K562 (cell line): ENCODE measurements at regions not wholly inside any gene's neighbourhood (a gene's known extent, or its start where the extent isn't known, plus 50 kb on each side); places are given as distances from the start of the nearest gene placed in this dataset.

Source experiments
- ATAC-seq: fragments of 200-7000 bp; cut with Tn5 transposase; 3 replicates; pipeline ENCODE4 v1.9.1; 2020; ENCODE audit warnings: moderate library complexity
- BruUV-seq: library from RNA; stranded (reverse); fragments of 400-500 nt; replicated peaks from 2 replicates; lab custom pipeline; 2021; lab: Mats Ljungman, UMichigan
- CTCF ChIA-PET: fragments of 300-600 bp; formaldehyde crosslinking; extraction: SDS; loops from one replicate; lab custom pipeline; 2021; ENCODE audit warnings: low intra/inter-chr PET ratio; lab: Yijun Ruan, JAX
- POLR2A ChIA-PET: fragments of 300-600, 350-650 bp; sonication (Branson Sonifier 250); formaldehyde crosslinking; extraction: SDS; loops from one replicate; lab custom pipeline; 2021; ENCODE audit warnings: antibody characterized with exemption, inconsistent platforms; lab: Yijun Ruan, JAX
- DNase-seq, 4 experiments: peaks; one replicate each; pipeline versions ENCODE4 v3.0.0 to v3.0.0-alpha.2; 2011 to 2018; ENCODE audit warnings: low spot score in 3 of 4, mixed read lengths in 3 of 4; ENCODE audit errors: extremely low read depth in 1 of 4
- FAIRE-seq: peaks from 2 replicates; lab custom pipeline; 2011; peaks lifted over from hg19 to GRCh38; lab: Jason Lieb, UNC
- H2AFZ ChIP-seq: 2 replicates; pipeline ENCODE4 v1.6.0; 2011; ENCODE audit warnings: low read depth, low read length, control low read depth, inconsistent platforms
- H3K27ac ChIP-seq: fragments of 200-600 bp; 3 replicates; pipeline ENCODE4 v1.8.0; 2011; ENCODE audit warnings: low read depth, mild to moderate bottlenecking, control low read depth, inconsistent platforms, low read length, moderate library complexity, mixed read lengths; ENCODE audit errors: extremely low read depth
- H3K27me3 ChIP-seq, 2 experiments: fragments of 300-600 bp in 1 of 2; 2 replicates in 1 of 2; 3 replicates in 1 of 2; pipeline versions ENCODE4 v1.6.0 to v1.8.0; 2011; ENCODE audit warnings: inconsistent platforms in 2 of 2, low read length in 2 of 2, mild to moderate bottlenecking in 1 of 2, mixed read lengths in 1 of 2, moderate library complexity in 1 of 2; ENCODE audit not compliant: control insufficient read depth in 2 of 2, insufficient read depth in 2 of 2
- H3K36me3 ChIP-seq: fragments of 300-600 bp; 3 replicates; pipeline ENCODE4 v1.8.0; 2011; ENCODE audit warnings: mild to moderate bottlenecking, low read length, inconsistent platforms; ENCODE audit not compliant: control insufficient read depth, insufficient read depth
- H3K4me1 ChIP-seq, 2 experiments: fragments of 200-600 bp in 1 of 2; replicated peaks in 1 of 2; 2 replicates in 1 of 2; 3 replicates in 1 of 2; pipeline versions ENCODE4 v1.5.1 to v1.8.0; 2011; ENCODE audit warnings: inconsistent platforms in 2 of 2, low read length in 2 of 2, mild to moderate bottlenecking in 1 of 2, mixed read lengths in 1 of 2, moderate library complexity in 1 of 2; ENCODE audit not compliant: control insufficient read depth in 2 of 2, insufficient read depth in 2 of 2
- H3K4me2 ChIP-seq: 2 replicates; pipeline ENCODE4 v1.6.1; 2011; ENCODE audit warnings: low read length, control low read depth, inconsistent platforms, mixed read lengths; ENCODE audit not compliant: insufficient read depth
- H3K4me3 ChIP-seq: fragments of 200-600 bp; sonication (generic), shearing (Covaris generic); 2 replicates; pipeline ENCODE4 v1.5.1; 2016; ENCODE audit warnings: control low read depth, inconsistent platforms
- H3K79me2 ChIP-seq: fragments of 200-600 bp; 3 replicates; pipeline ENCODE4 v1.8.0; 2011; ENCODE audit warnings: low read length, inconsistent platforms; ENCODE audit not compliant: control insufficient read depth, insufficient read depth
- H3K9ac ChIP-seq, 2 experiments: 2 replicates each; pipeline versions ENCODE4 v1.6.0 to v1.6.1; 2011; ENCODE audit warnings: low read depth in 2 of 2, low read length in 2 of 2, control low read depth in 1 of 2, inconsistent platforms in 1 of 2, mild to moderate bottlenecking in 1 of 2, mixed read lengths in 1 of 2; ENCODE audit not compliant: insufficient read depth in 1 of 2
- H3K9me1 ChIP-seq: one replicate; pipeline ENCODE4 v1.6.0; 2011; ENCODE audit warnings: inconsistent platforms, mild to moderate bottlenecking, low read length, moderate library complexity; ENCODE audit not compliant: control insufficient read depth, insufficient read depth
- H3K9me3 ChIP-seq: replicated peaks from 2 replicates; pipeline ENCODE4 v1.5.1; 2011; ENCODE audit warnings: low read depth, low read length, inconsistent platforms; ENCODE audit not compliant: control insufficient read depth, insufficient read depth
- H4K20me1 ChIP-seq: replicated peaks from 2 replicates; pipeline ENCODE4 v1.6.1; 2011; ENCODE audit warnings: low read length, inconsistent platforms, mixed read lengths; ENCODE audit not compliant: control insufficient read depth, insufficient read depth
- ATF7 ChIP-seq: fragments of 450-650 bp; IDR thresholded peaks from 2 replicates; pipeline ENCODE4 v1.7.1; 2014; ENCODE audit warnings: mild to moderate bottlenecking, moderate library complexity
- CBX3 ChIP-seq, 2 experiments: IDR thresholded peaks; 1 replicate in 1 of 2; 2 replicates in 1 of 2; pipeline ENCODE4 v1.6.1; 2012; ENCODE audit warnings: inconsistent platforms in 2 of 2, low read length in 2 of 2, borderline replicate concordance in 1 of 2, control low read depth in 1 of 2
- MTA1 ChIP-seq: fragments of 450-650 bp; IDR thresholded peaks from 2 replicates; pipeline ENCODE4 v1.6.1; 2017; ENCODE audit warnings: borderline replicate concordance
- NFATC3 ChIP-seq: fragments of 450-650 bp; IDR thresholded peaks from 2 replicates; pipeline ENCODE4 v1.6.1; 2017; ENCODE audit warnings: mild to moderate bottlenecking
- NR0B1 ChIP-seq: fragments of 450-650 bp; IDR thresholded peaks from one replicate; pipeline ENCODE4 v1.6.1; 2018; ENCODE audit warnings: mild to moderate bottlenecking, moderate library complexity; ENCODE audit not compliant: partially characterized antibody
- PATZ1 ChIP-seq: fragments of 250-450 bp; sonication (Bioruptor Pico); IDR thresholded peaks from 2 replicates; pipeline ENCODE4 v1.5.0; 2020; ENCODE audit warnings: mild to moderate bottlenecking, borderline replicate concordance
- POLR2AphosphoS5 ChIP-seq: IDR thresholded peaks from 2 replicates; pipeline ENCODE4 v1.6.1; 2011; ENCODE audit warnings: mild to moderate bottlenecking, low read depth, low read length, moderate library complexity; ENCODE audit not compliant: control insufficient read depth, insufficient read depth
- SRSF1 ChIP-seq: fragments of 200-400 bp; formaldehyde crosslinking; IDR thresholded peaks from 2 replicates; pipeline ENCODE4 v1.6.1; 2017; ENCODE audit warnings: mild to moderate bottlenecking, low read depth, low read length, moderate library complexity
- TEAD1 ChIP-seq, 2 experiments: fragments of 450-650 bp in 1 of 2; sonication (generic) in 1 of 2; formaldehyde crosslinking; IDR thresholded peaks; 2 replicates each; pipeline versions ENCODE4 v1.4.0 to v1.8.0; 2020 to 2022; ENCODE audit warnings: mild to moderate bottlenecking in 2 of 2, missing genetic modification reagents in 1 of 2
- ZNF436 ChIP-seq: fragments of 250-450, 450-650 bp; sonication (Bioruptor Pico); formaldehyde crosslinking; IDR thresholded peaks from 2 replicates; pipeline ENCODE4 v1.7.0; 2020; ENCODE audit warnings: mild to moderate bottlenecking
- WGBS: fragments of 100-300 bp; shearing (Covaris generic); methylation state at CpG from one replicate; pipeline ENCODE4 v1.1.6; 2016; ENCODE audit warnings: low coverage, mixed read lengths; ENCODE audit not compliant: insufficient coverage; ENCODE audit errors: missing lambda C conversion rate; 5-methylcytosine and 5-hydroxymethylcytosine counted together
- in situ Hi-C: fragments of 300-500 bp; cut with MboI; formaldehyde crosslinking; loops from 4 replicates; pipeline ENCODE4 v1.15.0; 2018; ENCODE audit warnings: inconsistent platforms, mixed read lengths
- intact Hi-C: fragments of 100-400 bp; cut with micrococcal nuclease; formaldehyde crosslinking; loops from 2 replicates; pipeline ENCODE4 v1.14.2; 2022

- no peak for ATAC-seq
- Histone ChIP-seq H3K4me3 (no peak overlapping the region), H3K9me3 (no peaks in the 10 kb centered on the region), H3K4me1 (no peaks in the 10 kb centered on the region), H3K9me1 (no peaks in the 10 kb centered on the region), H3K79me2 (no peaks in the 10 kb centered on the region), H2AFZ (no peak overlapping the region), H3K27me3 (no peaks in the 10 kb centered on the region), H3K27ac (no peak overlapping the region), H4K20me1 (no peaks in the 10 kb centered on the region), H3K9ac (no peak overlapping the region), H3K36me3 (no peaks in the 10 kb centered on the region), H3K4me2 (no peak overlapping the region)
- CTCF ChIA-PET = no interaction called here
- TF ChIP-seq ATF7 = no peak
- no peak for TF ChIP-seq TEAD1 (CRISPR knock-in tag; IDR thresholded peaks at IDR 0.05)
- no peak for TF ChIP-seq NR0B1
- POLR2A ChIA-PET = no interaction called here
- WGBS = no CpG with 5 or more reads among the region's 5 CpGs
- intact Hi-C loops (no loop called here), in situ Hi-C loops (no loop called here)
- BruUV-seq = no TSS peak
- DNase-seq = no peak
- no peak for FAIRE-seq
Measured at GRCh38 chrY:12593532-12594216, 107.4 kb upstream of the USP9Y start.

- H3K4me1 ChIP-seq = no peaks in the 10 kb centered on the region
- H3K27ac ChIP-seq = no peak overlapping the region
- no peaks in the 10 kb centered on the region for H3K36me3 ChIP-seq
- no peaks in the 10 kb centered on the region for H3K27me3 ChIP-seq
- WGBS = no CpG with 5 or more reads among the region's 5 CpGs
- no peaks in the 10 kb centered on the region for H3K9me3 ChIP-seq
- DNase-seq (no peak), FAIRE-seq (no peak), ATAC-seq (no peak)
- intact Hi-C loops (no loop called here), in situ Hi-C loops (no loop called here)
- no peak overlapping the region for H3K9ac ChIP-seq
- POLR2A ChIA-PET = no interaction called here
- H2AFZ ChIP-seq = no peak overlapping the region
- BruUV-seq = no TSS peak
- H3K4me2 ChIP-seq = no peak overlapping the region
- CTCF ChIA-PET = no interaction called here
- no peaks in the 10 kb centered on the region for H4K20me1 ChIP-seq
- H3K9me1 ChIP-seq = no peaks in the 10 kb centered on the region
- H3K4me3 ChIP-seq = no peak overlapping the region
- H3K79me2 ChIP-seq = no peaks in the 10 kb centered on the region
- TF ChIP-seq MTA1 = no peak
- TF ChIP-seq NFATC3 = no peak
- TF ChIP-seq ZNF436 (CRISPR knock-in tag) = no peak
- no peak for TF ChIP-seq CBX3 (IDR thresholded peaks at IDR 0.05; ENCODE audit: borderline replicate concordance in 1 of 2, low read length in 2 of 2)
- no peak for TF ChIP-seq SRSF1
- no peak for TF ChIP-seq PATZ1 (CRISPR knock-in tag)
- TF ChIP-seq POLR2AphosphoS5 = no peak
Measured at GRCh38 chrY:12598783-12599182, 102.2 kb upstream of the USP9Y start.
